Stimulated activated effector memory CD8-positive, alpha-beta T cell treated with anti-CD3 and anti-CD28 coated beads, Interleukin-12 subunit alpha, Interleukin-12 subunit beta, amount 100 ng/mL, for 72 hours (primary cell): ENCODE measurements at regions not wholly inside any gene's neighbourhood (a gene's known extent, or its start where the extent isn't known, plus 50 kb on each side); places are given as distances from the start of the nearest gene placed in this dataset.
"Not testable (repeated sequence)": the region's sequence is repeated elsewhere in the genome, so short reads cannot be mapped to it uniquely, and the experiment has no call there.

Experiments
- ATAC-seq: fragments of 150-1000 bp; cut with Tn5 transposase; 2 replicates; pipeline ENCODE4 v1.10.0; 2021
- DNase-seq, 2 donors: peaks; one replicate each; pipeline ENCODE4 v3.0.0; 2021 to 2022; ENCODE audit warnings: low spot score in 2 of 2
- H3K27ac Mint-ChIP-seq: one replicate; pipeline ENCODE4 v1.8.0; 2022; ENCODE audit warnings: mild to moderate bottlenecking, mixed read lengths
- H3K36me3 Mint-ChIP-seq: one replicate; pipeline ENCODE4 v1.8.0; 2022; ENCODE audit warnings: mild to moderate bottlenecking, mixed read lengths
- H3K4me1 Mint-ChIP-seq: one replicate; pipeline ENCODE4 v1.8.0; 2022; ENCODE audit warnings: mixed read lengths
- H3K4me3 Mint-ChIP-seq: one replicate; pipeline ENCODE4 v1.8.0; 2022; ENCODE audit warnings: mild to moderate bottlenecking, mixed read lengths
- H3K9me3 Mint-ChIP-seq: one replicate; pipeline ENCODE4 v1.8.0; 2022; ENCODE audit warnings: mixed read lengths

GRCh38 chr1:187513190-187513589 is 684.4 kb downstream of the PLA2G4A start:
- H3K4me1 Mint-ChIP-seq: no peaks in the 10 kb centered on the region
- no peak overlapping the region for H3K4me3 Mint-ChIP-seq
- no peak for DNase-seq
- peaks cover 19% of the 10 kb centered on the region for H3K9me3 Mint-ChIP-seq
- H3K27ac Mint-ChIP-seq: no peak overlapping the region
- no peak for ATAC-seq
- no peaks in the 10 kb centered on the region for H3K36me3 Mint-ChIP-seq

- no peak for ATAC-seq
- Mint-ChIP-seq H3K36me3 (no peaks in the 10 kb centered on the region), H3K27ac (no peak overlapping the region), H3K9me3 (peaks cover 16% of the 10 kb centered on the region), H3K4me3 (no peak overlapping the region), H3K4me1 (no peaks in the 10 kb centered on the region)
- no peak for DNase-seq
These were observed 685.4 kb downstream of the PLA2G4A start for GRCh38 chr1:187514110-187514509.

- Mint-ChIP-seq H3K4me1 (no peaks in the 10 kb centered on the region), H3K27ac (no peak overlapping the region), H3K36me3 (no peaks in the 10 kb centered on the region), H3K4me3 (no peak overlapping the region), H3K9me3 (peaks cover 9% of the 10 kb centered on the region)
- DNase-seq: no peak
- no peak for ATAC-seq
These were observed 688.1 kb downstream of the PLA2G4A start for GRCh38 chr1:187516874-187517273.

- Mint-ChIP-seq H3K9me3 (peaks cover 4% of the 10 kb centered on the region), H3K4me3 (no peak overlapping the region), H3K27ac (no peak overlapping the region), H3K4me1 (no peaks in the 10 kb centered on the region), H3K36me3 (no peaks in the 10 kb centered on the region)
- ATAC-seq (no peak), DNase-seq (no peak)
These were observed 688.8 kb downstream of the PLA2G4A start for GRCh38 chr1:187517546-187517945.

- Mint-ChIP-seq H3K9me3 (peaks cover 9% of the 10 kb centered on the region), H3K4me3 (no peak overlapping the region), H3K4me1 (no peaks in the 10 kb centered on the region), H3K36me3 (no peaks in the 10 kb centered on the region), H3K27ac (no peak overlapping the region)
- no peak for DNase-seq
- no peak for ATAC-seq
These were observed 698.6 kb downstream of the PLA2G4A start for GRCh38 chr1:187527346-187527745.

- ATAC-seq: no peak
- Mint-ChIP-seq H3K4me1 (no peaks in the 10 kb centered on the region), H3K36me3 (no peaks in the 10 kb centered on the region), H3K4me3 (no peak overlapping the region), H3K9me3 (peaks cover 13% of the 10 kb centered on the region), H3K27ac (no peak overlapping the region)
- DNase-seq: no peak
These were observed 709.2 kb downstream of the PLA2G4A start for GRCh38 chr1:187537936-187538335.

- H3K36me3 Mint-ChIP-seq: no peaks in the 10 kb centered on the region
- no peak for ATAC-seq
These were observed 720.8 kb downstream of the PLA2G4A start for GRCh38 chr1:187549540-187549939.

GRCh38 chr1:187551061-187551460 is 722.3 kb downstream of the PLA2G4A start:
- H3K36me3 Mint-ChIP-seq: no peaks in the 10 kb centered on the region
- H3K27ac Mint-ChIP-seq: no peak overlapping the region
- H3K4me1 Mint-ChIP-seq: no peaks in the 10 kb centered on the region
- ATAC-seq: no peak
- DNase-seq: no peak
- peaks cover 10% of the 10 kb centered on the region for H3K9me3 Mint-ChIP-seq
- H3K4me3 Mint-ChIP-seq: no peak overlapping the region

More at GRCh38 chr1:187549540-187549939, 720.8 kb downstream of the PLA2G4A start:
- H3K4me3 Mint-ChIP-seq: no peak overlapping the region
- H3K4me1 Mint-ChIP-seq: no peaks in the 10 kb centered on the region
- DNase-seq: no peak
- no peak overlapping the region for H3K27ac Mint-ChIP-seq
- H3K9me3 Mint-ChIP-seq: peaks cover 14% of the 10 kb centered on the region

GRCh38 chr1:187563191-187563590 is 734.4 kb downstream of the PLA2G4A start:
- Mint-ChIP-seq H3K9me3 (peaks cover 12% of the 10 kb centered on the region), H3K36me3 (no peaks in the 10 kb centered on the region), H3K4me1 (no peaks in the 10 kb centered on the region), H3K4me3 (no peak overlapping the region), H3K27ac (no peak overlapping the region)
- DNase-seq: no peak
- no peak for ATAC-seq

GRCh38 chr1:187566354-187566753 is 737.6 kb downstream of the PLA2G4A start:
- Mint-ChIP-seq H3K9me3 (peaks cover 8% of the 10 kb centered on the region), H3K27ac (no peak overlapping the region), H3K36me3 (no peaks in the 10 kb centered on the region), H3K4me1 (no peaks in the 10 kb centered on the region), H3K4me3 (no peak overlapping the region)
- DNase-seq (no peak), ATAC-seq (no peak)

- Mint-ChIP-seq H3K36me3 (no peaks in the 10 kb centered on the region), H3K9me3 (peaks cover 10% of the 10 kb centered on the region), H3K27ac (no peak overlapping the region), H3K4me1 (no peaks in the 10 kb centered on the region), H3K4me3 (no peak overlapping the region)
- no peak for ATAC-seq
- no peak for DNase-seq
These were observed 739.3 kb downstream of the PLA2G4A start for GRCh38 chr1:187568067-187568466.

GRCh38 chr1:187570166-187570565 is 741.4 kb downstream of the PLA2G4A start:
- no peak overlapping the region for H3K27ac Mint-ChIP-seq
- H3K4me3 Mint-ChIP-seq: no peak overlapping the region
- no peak for DNase-seq
- peaks cover 13% of the 10 kb centered on the region for H3K9me3 Mint-ChIP-seq
- ATAC-seq: no peak
- H3K36me3 Mint-ChIP-seq: no peaks in the 10 kb centered on the region
- H3K4me1 Mint-ChIP-seq: no peaks in the 10 kb centered on the region

- ATAC-seq (no peak), DNase-seq (no peak)
- H3K36me3 Mint-ChIP-seq: no peaks in the 10 kb centered on the region
- H3K4me1 Mint-ChIP-seq: no peaks in the 10 kb centered on the region
- no peak overlapping the region for H3K27ac Mint-ChIP-seq
- peaks cover 12% of the 10 kb centered on the region for H3K9me3 Mint-ChIP-seq
- no peak overlapping the region for H3K4me3 Mint-ChIP-seq
These were observed 748.9 kb downstream of the PLA2G4A start for GRCh38 chr1:187577610-187578009.

- ATAC-seq: no peak
- H3K4me1 Mint-ChIP-seq: no peaks in the 10 kb centered on the region
- H3K36me3 Mint-ChIP-seq: no peaks in the 10 kb centered on the region
- DNase-seq: no peak
- peaks cover 8% of the 10 kb centered on the region for H3K9me3 Mint-ChIP-seq
- no peak overlapping the region for H3K27ac Mint-ChIP-seq
- no peak overlapping the region for H3K4me3 Mint-ChIP-seq
These were observed 760.2 kb downstream of the PLA2G4A start for GRCh38 chr1:187588917-187589316.

- no peaks in the 10 kb centered on the region for H3K4me1 Mint-ChIP-seq
- no peak overlapping the region for H3K4me3 Mint-ChIP-seq
- DNase-seq: no peak
- H3K36me3 Mint-ChIP-seq: no peaks in the 10 kb centered on the region
- peaks cover 15% of the 10 kb centered on the region for H3K9me3 Mint-ChIP-seq
- no peak overlapping the region for H3K27ac Mint-ChIP-seq
- ATAC-seq: no peak
These were observed 777.0 kb downstream of the PLA2G4A start for GRCh38 chr1:187605736-187606135.

- H3K4me3 Mint-ChIP-seq, H3K27ac Mint-ChIP-seq, ATAC-seq, H3K36me3 Mint-ChIP-seq, H3K4me1 Mint-ChIP-seq, DNase-seq: not testable (repeated sequence)
- peaks cover 14% of the 10 kb centered on the region for H3K9me3 Mint-ChIP-seq
These were observed 787.3 kb downstream of the PLA2G4A start for GRCh38 chr1:187615853-187616735.
